ENCODE measurements at regions not wholly inside any gene's neighbourhood (a gene's known extent, or its start where the extent isn't known, plus 50 kb on each side); places are given as distances from the start of the nearest gene placed in this dataset.

GRCh38 chr12:59911516-59911915, 315.7 kb downstream of the SLC16A7 start:
- TF ChIP-seq ZNF644 (tag; IDR thresholded peaks at IDR 0.05; ENCODE audit: low read depth) (no peak), SRSF3 (IDR thresholded peaks at IDR 0.05; ENCODE audit: insufficient read depth, low read length) (no peak), ZNF780A (CRISPR knock-in tag; IDR thresholded peaks at IDR 0.05) (no peak), CTCF (IDR thresholded peaks at IDR 0.05 in 2 of 3, conservative IDR thresholded peaks at IDR 0.05 in 1 of 3; ENCODE audit: insufficient read depth in 2 of 3, low read depth in 1 of 3, low read length in 3 of 3) (no peak), KDM1A (IDR thresholded peaks at IDR 0.05) (no peak)
- TF ChIP-seq, protein P1, sequence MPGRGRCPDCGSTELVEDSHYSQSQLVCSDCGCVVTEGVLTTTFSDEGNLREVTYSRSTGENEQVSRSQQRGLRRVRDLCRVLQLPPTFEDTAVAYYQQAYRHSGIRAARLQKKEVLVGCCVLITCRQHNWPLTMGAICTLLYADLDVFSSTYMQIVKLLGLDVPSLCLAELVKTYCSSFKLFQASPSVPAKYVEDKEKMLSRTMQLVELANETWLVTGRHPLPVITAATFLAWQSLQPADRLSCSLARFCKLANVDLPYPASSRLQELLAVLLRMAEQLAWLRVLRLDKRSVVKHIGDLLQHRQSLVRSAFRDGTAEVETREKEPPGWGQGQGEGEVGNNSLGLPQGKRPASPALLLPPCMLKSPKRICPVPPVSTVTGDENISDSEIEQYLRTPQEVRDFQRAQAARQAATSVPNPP (IDR thresholded peaks at IDR 0.05; ENCODE audit: borderline replicate concordance, insufficient read depth, insufficient read length) = no peak

Measured in K562 (cell line).